Stomach (tissue), 4 donors: ENCODE measurements at regions not wholly inside any gene's neighbourhood (a gene's known extent, or its start where the extent isn't known, plus 50 kb on each side); places are given as distances from the start of the nearest gene placed in this dataset.

Experiments
- EP300 ChIP-seq: sonication (generic); formaldehyde crosslinking; IDR thresholded peaks from one replicate; pipeline ENCODE4 v1.6.1; 2017; ENCODE audit warnings: antibody characterized with exemption
- POLR2A ChIP-seq, 4 donors: fragments of 450-650 bp; IDR thresholded peaks; one replicate each; pipeline ENCODE4 v1.6.1; 2016; ENCODE audit warnings: antibody characterized with exemption in 4 of 4, control low read depth in 2 of 4, mild to moderate bottlenecking in 1 of 4, moderate library complexity in 1 of 4
- TF ChIP-seq, protein P1 (sequence below), 7 experiments: fragments of 450-650 bp in 4 of 7; fragments of 200-600 bp in 3 of 7; sonication (generic) in 3 of 7; IDR thresholded peaks; one replicate each; pipeline ENCODE4 v1.5.1; 2016 to 2019; ENCODE audit warnings: antibody characterized with exemption in 7 of 7, control low read depth in 2 of 7, mild to moderate bottlenecking in 1 of 7

DNA sequence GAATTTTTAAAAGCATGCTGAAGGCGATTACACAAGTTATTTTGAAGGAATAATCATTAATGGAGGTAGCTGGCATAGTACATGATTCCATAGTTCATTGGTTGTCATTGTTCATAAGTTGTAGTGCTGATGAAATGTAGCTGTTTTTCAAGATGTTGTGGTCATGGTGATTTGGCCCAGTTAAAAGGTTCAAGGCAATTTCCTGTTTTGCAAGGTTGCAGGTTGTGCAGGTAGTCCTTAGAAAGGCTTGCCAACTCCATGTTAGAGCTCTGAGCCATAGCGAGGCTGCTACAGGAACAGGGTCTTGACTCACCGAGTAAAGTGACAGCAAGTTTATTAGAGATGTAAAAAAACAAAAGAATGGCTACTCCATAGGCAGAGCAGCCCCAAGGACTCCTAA, 95.8 kb upstream of the CHORDC1 start:
- TF ChIP-seq, protein P1, sequence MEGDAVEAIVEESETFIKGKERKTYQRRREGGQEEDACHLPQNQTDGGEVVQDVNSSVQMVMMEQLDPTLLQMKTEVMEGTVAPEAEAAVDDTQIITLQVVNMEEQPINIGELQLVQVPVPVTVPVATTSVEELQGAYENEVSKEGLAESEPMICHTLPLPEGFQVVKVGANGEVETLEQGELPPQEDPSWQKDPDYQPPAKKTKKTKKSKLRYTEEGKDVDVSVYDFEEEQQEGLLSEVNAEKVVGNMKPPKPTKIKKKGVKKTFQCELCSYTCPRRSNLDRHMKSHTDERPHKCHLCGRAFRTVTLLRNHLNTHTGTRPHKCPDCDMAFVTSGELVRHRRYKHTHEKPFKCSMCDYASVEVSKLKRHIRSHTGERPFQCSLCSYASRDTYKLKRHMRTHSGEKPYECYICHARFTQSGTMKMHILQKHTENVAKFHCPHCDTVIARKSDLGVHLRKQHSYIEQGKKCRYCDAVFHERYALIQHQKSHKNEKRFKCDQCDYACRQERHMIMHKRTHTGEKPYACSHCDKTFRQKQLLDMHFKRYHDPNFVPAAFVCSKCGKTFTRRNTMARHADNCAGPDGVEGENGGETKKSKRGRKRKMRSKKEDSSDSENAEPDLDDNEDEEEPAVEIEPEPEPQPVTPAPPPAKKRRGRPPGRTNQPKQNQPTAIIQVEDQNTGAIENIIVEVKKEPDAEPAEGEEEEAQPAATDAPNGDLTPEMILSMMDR (IDR thresholded peaks at IDR 0.05), result no peak
- TF ChIP-seq POLR2A (IDR thresholded peaks at IDR 0.05), result no peak
- no peak for TF ChIP-seq EP300
